ENCODE measurements at regions not wholly inside any gene's neighbourhood (a gene's known extent, or its start where the extent isn't known, plus 50 kb on each side); places are given as distances from the start of the nearest gene placed in this dataset.
"Not testable (repeated sequence)": the region's sequence is repeated elsewhere in the genome, so short reads cannot be mapped to it uniquely, and the experiment has no call there.

- no peak overlapping the region for H3K27ac ChIP-seq
- TF ChIP-seq CTCF (conservative IDR thresholded peaks at IDR 0.05) (no peak), ZFX (IDR thresholded peaks at IDR 0.05) (no peak)
Observed at GRCh38 chr4:138113819-138114400, 128.2 kb downstream of the SLC7A11 start.

DNA sequence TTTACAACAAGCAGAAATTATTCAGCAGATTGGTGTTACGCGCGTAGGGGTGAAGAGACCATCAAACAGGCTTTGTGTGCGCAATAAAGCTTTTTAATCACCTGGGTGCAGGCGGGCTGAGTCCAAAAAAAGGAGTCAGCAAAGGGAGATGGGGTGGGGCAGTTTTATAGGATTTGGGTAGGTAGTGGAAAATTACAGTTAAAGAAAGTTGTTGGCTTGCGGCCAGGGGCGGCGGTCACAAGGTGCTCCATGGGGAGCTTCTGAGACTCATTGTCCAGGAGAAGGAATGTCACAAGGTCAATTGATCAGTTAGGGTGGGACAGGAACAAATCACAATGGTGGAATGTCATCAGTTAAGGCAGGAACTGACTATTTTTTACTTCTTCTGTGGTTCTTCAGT is 129.3 kb downstream of the SLC7A11 start:
- H3K27ac ChIP-seq = not testable (repeated sequence)

- no peak for TF ChIP-seq CTCF (conservative IDR thresholded peaks at IDR 0.05)
- TF ChIP-seq ZFX (IDR thresholded peaks at IDR 0.05) = no peak
- no peak overlapping the region for H3K27ac ChIP-seq
Observed at GRCh38 chr4:138112389-138112788, 129.8 kb downstream of the SLC7A11 start.

DNA sequence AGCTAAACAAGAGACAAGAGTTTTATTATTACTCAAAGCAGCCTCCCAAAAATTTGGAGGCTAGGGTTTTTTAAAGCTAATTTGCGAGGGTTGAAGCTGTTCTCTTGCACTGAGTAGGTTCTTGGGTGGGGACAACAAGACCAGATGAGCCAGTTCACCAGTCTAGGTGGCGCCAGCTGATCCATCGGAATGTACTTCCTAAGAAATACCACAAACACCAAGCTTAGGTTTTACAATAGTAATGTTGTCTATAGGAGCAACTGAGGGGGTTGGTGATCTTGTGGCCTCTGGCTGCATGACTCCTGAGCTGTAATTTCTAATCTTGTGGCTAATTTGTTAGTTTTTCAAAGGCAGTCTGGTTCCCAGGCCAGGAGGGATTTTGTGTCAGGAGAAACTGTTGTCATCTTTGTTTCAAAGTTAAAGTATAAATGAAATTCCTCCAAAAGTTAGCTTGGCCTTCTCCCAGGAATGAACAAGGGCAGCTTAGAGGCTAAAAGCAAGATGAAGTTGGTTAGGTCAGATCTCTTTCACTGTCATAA is 130.6 kb downstream of the SLC7A11 start:
- no peak overlapping the region for H3K27ac ChIP-seq
- no peak for TF ChIP-seq ZFX (IDR thresholded peaks at IDR 0.05)
- TF ChIP-seq CTCF (conservative IDR thresholded peaks at IDR 0.05) = no peak

- no peak for TF ChIP-seq CTCF (conservative IDR thresholded peaks at IDR 0.05)
- TF ChIP-seq ZFX (IDR thresholded peaks at IDR 0.05) = no peak
- no peak overlapping the region for H3K27ac ChIP-seq
Observed at GRCh38 chr4:138110815-138111214, 131.3 kb downstream of the SLC7A11 start.

GRCh38 chr4:138107023-138107422 is 135.1 kb downstream of the SLC7A11 start:
- H3K27ac ChIP-seq = no peak overlapping the region
- no peak for TF ChIP-seq ZFX (IDR thresholded peaks at IDR 0.05)
- TF ChIP-seq CTCF (conservative IDR thresholded peaks at IDR 0.05) = no peak

DNA sequence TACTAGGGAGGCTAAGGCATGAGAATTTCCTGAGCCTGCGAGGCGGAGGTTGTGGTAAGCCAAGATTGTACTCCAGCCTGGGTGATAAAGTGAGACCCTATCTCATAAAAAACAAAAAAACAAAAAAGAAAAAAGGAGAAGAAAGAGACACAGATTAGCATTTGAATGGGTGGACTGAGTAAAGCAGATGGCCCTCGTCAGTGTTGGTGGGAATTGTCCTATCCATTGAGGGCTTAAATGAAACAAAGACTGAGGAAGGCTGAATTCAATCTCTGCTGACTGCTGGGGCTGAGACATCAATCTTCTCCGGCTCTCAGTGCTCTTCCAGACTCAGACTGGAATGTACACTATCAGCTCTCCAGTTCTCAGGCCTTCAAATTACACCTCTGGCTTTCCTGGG is 136.8 kb downstream of the SLC7A11 start:
- no peak overlapping the region for H3K27ac ChIP-seq
- TF ChIP-seq ZFX (IDR thresholded peaks at IDR 0.05) = no peak
- TF ChIP-seq CTCF (conservative IDR thresholded peaks at IDR 0.05) = no peak

DNA sequence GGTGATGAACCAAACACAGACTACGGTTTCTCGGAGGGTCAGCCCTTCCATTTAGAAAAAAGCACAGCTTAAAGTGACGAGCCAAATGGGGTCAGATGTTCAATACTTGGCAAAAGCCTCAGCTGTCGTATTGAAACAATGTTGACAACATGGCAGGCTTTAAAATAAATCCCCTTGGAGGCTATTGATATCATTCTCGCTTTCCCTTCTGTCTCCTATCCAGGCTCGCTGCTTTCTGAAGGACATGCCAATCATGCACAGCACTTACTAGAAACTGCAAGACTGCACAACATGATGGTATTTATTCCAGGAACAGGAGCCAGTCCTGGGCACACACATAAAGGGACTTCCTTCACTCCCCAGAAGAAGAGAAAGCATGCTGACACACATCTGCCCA is 137.9 kb downstream of the SLC7A11 start:
- no peak overlapping the region for H3K27ac ChIP-seq

More for the DNA sequence above, 137.9 kb downstream of the SLC7A11 start:
- TF ChIP-seq ZFX (IDR thresholded peaks at IDR 0.05) (no peak), CTCF (conservative IDR thresholded peaks at IDR 0.05) (no peak)
